Activated naive CD4-positive, alpha-beta T cell treated with anti-CD3 and anti-CD28 coated beads, Interleukin-2, amount 50 U/mL, for 16 hours (primary cell): ENCODE measurements at regions not wholly inside any gene's neighbourhood (a gene's known extent, or its start where the extent isn't known, plus 50 kb on each side); places are given as distances from the start of the nearest gene placed in this dataset.

ENCODE experiments used
- DNase-seq: peaks from one replicate; pipeline ENCODE4 v3.0.0-alpha.2; 2020

DNA sequence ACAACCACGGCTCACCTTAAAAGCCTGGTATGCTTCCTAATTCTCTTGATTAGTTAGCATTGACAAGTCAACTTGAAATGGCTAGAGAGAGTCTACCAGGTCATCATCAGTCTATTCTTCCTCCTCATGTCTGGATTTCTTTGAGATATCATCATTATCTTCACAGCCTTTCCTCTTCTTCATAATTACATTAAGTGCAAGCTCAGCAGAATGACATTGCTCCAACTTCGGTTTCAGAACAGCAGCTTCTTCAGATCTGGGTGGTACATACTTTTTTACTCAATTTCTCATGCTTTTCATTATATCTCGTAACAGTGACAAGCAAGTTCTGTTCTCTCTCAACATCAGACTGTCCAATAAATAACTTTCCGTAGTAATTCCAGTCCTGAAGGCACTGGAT is 337.5 kb upstream of the TENM3 start:
- DNase-seq, result no peak

DNA sequence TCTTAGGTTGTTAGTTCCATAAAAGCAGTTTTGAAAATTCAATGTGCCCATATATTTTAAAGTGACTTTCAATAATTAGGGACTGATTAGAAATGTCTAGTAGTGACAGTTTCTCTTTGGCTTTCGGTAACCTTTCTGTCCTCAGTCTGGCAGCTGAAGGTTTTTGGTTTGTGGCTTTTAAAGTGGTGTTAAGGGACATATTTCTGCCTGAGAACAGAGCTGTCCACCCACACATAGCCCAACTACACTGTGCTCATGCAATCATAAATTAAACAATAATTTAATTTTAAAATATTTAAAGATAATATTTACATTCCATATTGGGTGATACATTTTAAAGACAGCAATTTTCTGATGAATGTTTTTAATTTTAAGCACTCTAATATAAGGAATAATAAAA is 335.0 kb upstream of the TENM3 start:
- no peak for DNase-seq

DNA sequence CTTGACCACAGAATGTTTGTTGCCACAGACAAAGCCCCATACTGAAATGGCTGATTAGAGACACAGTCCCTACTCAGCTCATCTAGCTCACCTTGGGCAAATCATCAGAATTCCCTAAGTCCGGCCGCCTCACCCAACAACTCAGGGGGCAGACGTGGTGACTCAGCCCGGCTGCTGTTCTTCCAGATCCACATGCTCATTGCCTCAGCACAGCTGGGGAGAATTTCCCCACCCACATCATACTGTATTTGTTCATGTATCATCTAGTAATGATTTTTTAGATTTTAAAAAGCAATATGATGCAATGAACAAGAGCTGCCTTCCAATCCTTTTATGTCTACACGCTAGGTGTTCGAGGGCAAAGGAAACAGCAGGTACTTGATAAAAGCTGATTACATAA is 333.8 kb upstream of the TENM3 start:
- no peak for DNase-seq

DNA sequence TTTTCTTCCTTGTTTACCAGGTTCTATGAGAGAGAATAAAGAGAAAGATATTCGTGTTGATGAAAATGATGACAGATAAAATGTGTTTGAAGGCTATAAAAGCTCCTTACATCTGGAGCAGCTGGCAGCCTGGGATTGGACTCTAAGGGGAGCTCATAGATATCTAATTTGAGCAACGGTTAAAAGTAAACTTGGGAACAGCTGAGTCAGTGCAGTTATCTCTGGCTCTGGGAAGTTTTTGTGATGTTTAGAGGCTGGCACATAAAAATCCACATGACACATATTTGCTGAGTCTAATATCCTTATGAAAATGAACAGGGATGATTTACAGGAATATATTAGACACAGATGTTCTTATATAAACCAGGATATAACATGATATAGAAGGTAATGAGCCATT is 331.8 kb upstream of the TENM3 start:
- no peak for DNase-seq

DNA sequence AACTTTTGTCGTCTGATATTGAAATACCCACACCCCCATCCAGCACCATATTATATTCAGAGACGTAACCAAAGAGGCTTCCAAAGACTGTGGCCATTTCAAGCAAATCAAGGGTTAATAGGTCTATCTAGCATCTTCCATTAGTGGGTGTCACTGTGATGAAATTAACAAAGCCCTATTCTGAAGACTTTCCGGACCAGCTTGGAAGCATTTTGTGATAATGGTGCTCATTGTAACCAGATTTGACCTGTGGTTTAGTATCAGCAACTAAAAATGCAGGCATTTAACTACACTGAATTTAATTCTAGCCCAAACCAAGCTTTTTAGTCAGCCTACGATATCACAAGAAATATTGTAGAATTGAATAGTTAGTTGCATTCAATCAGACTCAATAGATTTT is 309.7 kb upstream of the TENM3 start:
- no peak for DNase-seq

DNA sequence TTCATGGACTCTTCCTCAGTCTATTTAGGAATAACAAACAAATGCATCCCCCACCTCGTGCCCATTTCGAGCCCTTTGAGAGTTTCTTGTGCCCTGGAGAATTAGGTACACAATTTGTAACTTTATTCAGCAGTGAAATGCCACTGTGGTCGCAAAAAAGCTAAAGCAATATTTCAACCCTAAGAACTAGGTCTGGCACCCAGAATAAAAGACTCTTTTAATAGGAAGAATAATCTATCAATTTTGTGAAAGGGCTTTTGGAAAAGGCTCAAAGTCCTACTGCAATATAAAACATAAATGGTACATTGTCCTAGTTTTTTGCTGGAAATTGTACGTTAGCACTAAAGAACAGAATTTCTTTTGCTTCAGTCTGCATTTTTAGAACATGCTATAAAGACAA is 304.6 kb upstream of the TENM3 start:
- DNase-seq, result no peak

DNA sequence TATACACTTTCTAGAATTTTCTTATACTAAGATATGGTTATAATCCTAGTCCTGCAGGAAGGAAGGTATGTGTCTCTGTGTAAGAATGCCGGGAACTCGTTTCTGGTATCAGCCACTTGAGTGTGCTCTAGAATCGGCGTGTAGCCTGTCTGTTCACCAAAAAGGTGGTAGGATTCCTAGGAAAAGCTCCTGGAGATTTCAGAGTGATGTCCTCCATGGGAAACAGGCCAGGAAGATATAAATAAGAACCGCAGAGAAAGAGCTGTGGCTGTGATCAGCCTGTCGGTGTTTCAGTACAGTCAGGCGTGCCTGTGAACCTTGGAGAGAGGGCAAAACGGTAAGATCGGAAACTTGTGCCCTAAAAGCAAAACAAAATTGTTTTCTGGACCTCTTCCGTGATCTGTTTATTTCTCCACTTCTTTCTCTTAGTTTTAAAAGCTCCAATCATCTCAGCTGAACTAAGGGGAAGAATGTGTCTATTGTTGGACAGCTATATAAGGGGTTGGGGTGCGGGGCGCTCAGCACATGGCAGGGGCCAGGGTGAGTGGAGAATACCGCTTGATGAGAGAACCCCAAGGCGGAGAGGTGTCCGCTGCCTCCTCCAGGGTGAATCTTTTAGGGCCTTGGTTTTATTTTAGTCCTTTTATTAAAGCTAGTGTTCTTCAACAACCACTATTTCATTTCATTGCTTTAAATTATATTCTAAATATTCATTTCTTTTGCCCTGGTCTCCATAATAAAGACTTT is 303.8 kb upstream of the TENM3 start:
- DNase-seq, result no peak

DNA sequence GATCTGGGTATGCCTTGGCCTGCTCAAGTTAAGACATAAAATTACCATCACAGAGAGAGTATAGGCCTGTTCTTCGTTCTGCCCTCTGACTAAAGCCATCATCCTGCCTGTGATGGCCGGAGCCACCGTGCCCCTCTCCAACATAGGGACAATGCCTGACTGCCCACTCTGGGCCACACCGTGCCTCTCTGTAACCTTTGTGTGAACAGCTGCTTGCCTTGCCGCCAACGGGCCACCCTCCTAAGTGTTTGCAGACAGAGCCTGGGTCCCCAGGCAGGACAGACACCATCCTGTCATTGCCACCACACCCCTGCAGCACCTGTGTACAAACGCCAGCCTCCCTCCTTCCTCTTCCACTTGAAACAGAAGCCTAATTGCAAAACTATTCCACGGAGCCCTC is 298.7 kb upstream of the TENM3 start:
- DNase-seq, result no peak

DNA sequence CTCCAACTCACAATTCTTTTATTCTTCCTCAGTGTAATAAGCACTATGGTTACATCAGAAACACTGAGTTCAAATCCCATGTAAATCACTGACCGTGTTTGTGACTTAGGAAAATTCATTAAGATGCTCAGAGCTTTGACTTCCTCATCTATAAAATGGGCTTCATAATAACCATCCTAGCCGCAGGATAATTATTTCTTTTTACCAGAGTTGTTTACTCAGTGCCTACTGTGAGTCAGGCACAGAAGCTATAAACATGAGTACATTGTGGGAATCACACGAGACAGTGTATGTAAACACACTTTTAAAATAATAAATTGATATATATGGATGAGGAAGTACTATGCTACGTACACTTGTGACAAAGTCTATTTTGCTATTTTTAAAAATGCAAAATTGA is 296.3 kb upstream of the TENM3 start:
- no peak for DNase-seq

DNA sequence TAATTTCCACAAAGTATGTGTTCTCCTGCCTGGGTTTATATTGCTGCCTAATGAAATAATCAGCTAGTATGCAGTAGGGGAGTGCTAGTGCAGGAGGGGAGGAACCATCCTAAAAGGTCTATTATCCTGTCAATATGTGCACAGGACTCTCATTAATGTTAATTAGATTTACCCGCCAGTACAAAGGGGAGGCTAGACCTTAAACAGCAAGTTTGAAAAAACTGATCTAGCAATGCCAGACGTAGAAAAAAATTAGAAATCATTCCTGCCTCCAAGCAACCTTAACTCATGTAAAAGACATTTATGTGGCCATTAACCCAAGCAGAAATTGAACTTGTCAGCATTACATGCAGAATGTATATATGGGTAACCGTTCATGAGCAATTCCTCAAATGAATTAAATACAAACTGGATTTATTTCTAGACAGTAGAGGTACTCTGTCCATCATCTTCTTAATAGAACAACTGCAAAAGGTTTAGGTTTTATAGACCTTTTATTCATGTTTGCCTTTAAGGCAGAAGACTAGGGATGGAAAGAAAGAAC is 294.3 kb upstream of the TENM3 start:
- DNase-seq, result no peak

DNA sequence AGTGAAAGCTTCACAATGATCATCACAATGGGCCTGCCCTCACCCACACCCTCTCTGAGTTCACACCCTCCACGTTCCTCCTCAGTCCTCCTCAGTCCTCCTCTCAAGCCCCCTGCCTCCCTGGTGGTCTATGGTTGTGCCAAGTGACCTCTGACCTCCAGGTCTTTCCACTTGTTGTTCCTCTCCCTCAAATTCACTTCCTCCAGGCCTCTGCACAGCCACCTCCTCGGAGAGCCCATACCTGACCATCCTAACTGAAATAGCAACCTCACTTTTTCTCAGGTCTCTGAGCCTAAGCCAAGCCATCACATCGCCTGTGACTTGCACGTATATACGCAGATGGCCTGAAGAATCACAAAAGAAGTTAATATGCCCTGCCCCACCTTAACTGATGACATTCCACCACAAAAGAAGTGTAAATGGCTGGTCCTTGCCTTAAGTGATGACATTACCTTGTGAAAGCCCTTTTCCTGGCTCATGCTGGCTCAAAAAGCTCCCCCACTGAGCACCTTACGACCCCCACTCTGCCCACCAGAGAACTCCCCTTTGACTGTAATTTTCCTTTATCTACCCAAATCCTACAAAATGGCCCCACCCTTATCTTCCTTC is 293.4 kb upstream of the TENM3 start:
- no peak for DNase-seq

DNA sequence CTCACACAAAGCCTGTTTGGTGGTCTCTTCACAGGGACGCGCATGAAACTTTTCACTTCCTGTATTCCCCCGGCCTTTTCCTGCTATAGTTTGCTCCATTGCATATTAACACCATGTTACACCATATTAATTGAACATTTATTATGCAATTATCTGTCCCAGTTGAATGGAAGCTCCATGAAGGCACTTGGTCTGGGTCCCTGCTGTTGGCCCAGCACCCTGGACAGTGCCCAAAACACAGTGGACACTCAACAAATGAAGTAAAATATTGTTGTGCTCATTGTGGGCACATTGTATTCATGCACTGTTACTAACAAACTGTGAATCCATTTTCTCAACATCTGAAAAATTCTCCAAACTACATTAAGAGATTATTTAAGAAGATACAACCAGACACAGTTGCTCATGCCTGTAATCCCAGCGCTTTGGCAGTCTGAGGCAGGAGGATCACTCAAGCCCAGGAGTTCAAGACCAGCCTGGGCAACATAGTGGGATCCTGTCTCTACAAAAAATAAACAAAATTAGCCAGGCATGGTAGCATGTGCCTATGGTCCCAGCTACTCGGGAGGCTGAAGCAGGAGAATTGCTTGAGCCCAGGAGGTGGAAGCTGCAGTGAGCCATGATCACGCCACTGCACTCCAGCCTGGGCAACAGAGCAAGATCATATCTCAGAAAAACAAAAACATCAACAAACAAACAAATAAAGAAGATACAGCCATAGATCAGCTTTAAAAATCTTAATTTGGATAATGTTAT is 292.7 kb upstream of the TENM3 start:
- no peak for DNase-seq

DNA sequence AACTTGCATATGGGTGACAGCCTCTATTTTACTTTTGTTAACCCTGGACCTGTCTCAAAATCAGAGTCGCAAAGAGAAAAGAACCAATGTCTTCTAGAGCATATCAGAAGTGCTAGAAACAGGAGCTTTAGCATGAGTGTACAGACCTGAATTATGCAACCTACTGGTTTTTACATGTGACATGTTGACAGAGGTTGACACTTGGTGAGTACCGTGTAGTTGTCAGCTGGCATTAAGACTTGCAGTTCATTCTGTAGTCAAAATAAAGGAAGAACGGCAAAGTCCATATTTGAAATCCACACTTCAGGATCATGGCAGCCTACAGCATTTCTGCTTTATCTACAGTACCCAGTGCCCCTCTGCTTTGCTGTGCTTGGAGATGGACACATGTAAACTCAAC is 291.9 kb upstream of the TENM3 start:
- no peak for DNase-seq

DNA sequence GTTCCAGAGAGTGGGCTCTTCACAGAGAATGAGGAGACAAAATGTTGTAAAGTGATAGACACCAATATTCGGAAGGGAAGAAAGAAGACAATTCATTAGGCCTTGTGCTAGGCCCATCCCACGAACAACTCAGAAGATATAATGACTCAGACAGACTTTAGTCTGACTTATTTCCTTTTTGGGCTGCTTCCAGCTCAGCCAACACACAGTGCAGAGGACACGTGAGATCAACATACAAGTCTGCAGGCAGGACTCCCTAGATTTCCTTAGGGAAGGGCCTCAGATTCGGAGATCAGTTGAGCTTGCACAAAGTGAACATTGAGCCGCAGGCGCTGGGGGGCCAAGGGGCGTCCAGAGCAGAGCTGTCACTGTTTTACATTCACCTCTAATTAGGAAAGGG is 290.7 kb upstream of the TENM3 start:
- no peak for DNase-seq

DNA sequence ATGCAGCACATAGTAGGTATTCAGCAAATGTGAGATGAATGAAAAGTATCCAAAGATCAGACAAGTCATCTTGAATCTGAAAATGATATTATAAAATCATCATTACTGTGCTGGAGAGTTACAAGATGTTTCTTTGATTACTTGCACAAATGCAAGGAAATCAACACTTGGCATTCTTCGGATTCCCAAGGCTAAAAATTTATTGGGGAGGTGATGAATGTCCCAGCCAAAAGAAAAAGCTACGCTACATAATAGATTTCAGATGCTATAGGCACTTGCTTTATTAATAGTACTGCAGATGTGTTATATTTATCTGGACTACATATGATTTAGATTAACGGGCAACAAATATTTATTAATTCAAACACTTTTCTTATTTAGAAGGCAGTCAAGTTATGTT is 286.7 kb upstream of the TENM3 start:
- no peak for DNase-seq

DNA sequence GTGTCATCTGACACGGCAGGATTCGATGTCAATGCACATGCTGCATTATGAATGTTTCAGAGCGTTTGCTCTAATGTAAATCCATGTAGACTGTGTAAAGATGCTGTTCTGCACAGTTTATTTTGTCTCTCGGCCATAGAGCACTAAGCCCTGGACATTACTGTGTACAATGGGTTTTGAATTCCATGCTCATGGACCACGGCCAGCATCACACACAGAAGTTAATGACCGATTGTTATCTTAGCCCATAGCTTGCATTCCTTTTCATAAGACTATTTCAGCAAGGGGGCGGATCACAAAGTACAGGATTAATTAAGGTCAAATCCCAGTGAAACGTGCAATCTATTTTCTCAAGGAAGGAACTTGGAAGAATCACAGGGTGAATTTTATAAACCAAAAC is 286.1 kb upstream of the TENM3 start:
- DNase-seq, result no peak

DNA sequence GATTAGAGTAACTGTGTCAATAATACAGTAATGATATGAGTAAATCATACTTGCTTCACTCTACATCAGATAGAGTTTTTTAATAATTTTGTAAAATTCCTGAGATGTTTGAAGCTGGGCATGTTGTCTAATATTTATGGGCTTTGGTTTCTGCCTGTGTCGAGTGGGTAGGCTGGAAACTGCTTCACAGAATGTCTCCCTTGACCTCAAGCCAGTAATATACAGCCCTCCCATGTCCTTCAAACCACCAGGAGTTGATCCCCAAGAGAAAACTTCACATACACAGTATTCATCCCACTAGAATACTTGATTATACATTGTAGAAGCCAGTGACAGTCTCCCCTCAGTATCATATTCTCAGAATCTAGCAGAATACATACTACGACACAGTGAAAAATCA is 284.8 kb upstream of the TENM3 start:
- DNase-seq, result no peak

DNA sequence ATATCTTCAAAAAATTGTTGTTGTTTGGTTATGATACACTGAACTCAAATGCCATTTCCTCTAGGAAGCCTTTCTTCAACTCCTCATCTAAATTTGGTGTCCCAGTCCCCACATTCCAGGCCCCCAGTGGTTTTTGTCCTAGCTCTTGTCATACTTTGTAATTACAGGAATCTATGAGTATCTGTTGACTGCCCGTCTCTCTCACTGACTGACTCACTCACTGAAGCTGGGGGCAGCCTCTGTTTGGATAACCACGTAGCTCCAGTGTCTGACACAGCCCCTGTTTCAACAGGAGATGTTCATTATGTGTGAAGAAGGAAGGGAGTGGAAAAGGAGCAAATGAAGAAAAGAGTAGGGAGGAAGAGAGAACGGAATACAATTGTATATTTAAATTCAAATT is 284.1 kb upstream of the TENM3 start:
- DNase-seq, result no peak

DNA sequence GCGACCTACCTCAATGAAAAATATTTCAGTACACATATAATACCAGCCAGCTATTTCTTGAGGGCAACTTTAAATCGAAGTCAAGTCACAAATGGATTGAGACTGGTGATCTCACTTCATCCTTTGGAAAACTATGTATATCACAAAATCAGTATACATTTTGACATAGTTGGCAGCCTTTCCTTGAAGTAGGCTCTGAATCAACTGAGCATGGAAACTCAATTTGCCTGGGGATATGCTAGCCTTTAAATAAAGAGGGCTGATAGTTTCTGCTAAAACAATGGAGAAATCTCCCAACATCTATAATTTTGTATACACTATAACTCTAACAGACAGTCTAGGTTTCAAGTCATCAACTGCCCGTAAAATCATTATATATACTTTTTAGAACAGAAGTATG is 282.8 kb upstream of the TENM3 start:
- DNase-seq, result no peak

DNA sequence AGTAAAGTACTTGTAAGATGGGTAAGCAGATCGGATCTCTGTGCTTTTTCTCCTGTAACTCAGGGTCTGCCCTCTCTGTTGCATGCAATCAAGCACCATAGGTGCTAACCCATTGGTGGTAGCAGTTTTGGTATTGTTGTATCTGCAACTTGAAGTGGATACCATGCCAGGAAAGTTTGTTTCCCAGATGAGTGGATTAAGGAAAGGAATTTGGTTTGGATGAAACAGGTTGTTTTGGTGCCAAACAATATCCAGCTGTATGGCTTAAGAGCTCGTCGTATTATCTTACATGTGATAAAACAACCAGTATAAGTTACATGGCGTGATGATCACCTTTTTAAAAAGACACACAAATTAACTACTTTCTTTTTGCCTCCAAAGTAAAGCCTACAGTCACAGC is 280.9 kb upstream of the TENM3 start:
- no peak for DNase-seq

DNA sequence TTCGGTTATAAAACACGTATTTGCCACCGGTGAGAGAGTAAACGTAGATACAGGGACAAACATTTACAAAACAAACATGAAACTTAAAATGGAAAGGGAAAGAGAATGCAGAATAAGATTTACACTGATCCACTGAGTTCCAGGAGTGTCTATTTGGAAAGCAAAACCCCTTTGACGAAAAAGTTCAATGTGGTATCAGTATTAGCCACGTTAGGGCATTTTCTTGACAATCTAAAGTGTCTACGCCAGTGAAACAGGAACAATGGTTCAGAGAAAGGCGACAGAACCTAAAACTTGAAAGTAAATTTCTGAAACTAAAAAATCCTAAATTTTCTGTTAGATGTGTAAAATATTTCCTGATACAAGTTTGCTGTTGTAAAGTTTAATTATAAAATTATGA is 278.5 kb upstream of the TENM3 start:
- DNase-seq, result no peak

DNA sequence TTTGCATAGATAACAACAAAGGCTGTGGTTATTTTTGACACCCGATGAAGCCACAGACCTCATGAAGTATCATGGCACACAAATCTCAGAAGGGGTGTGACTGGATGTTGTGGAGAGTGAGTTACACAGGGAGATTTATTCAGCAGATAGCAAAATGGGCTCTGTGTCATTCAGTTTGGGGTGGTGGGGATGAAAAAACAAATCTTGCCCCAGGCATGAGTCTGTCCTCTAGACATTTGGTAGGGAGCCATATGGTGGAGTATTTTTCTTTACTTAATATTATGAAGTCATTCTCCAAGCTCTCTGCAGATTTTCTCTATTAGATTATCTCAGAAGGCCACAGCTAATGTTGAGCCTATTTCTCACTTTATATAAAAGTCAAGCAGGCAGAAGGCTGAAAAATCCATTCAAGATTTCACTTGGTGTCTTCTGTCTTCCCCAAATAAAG is 277.1 kb upstream of the TENM3 start:
- no peak for DNase-seq

DNA sequence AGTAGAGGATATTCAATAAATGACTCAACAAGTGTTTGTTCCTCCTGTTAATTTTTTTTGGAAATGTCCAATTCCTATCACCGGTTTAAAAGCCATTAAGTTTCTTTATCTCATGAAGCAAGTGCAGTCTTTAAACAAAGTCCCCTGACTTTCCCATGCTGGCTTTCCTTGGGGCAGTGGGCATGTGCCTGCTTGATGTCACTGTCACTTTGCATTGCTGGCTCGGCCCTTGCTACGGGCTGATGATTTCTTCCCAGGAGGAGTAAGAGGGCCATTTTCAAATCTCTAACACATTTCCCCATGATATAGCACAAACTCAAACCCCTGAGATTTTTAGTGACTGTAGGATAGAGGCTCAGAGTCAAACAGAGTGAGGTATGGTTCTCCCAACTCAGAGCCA is 275.8 kb upstream of the TENM3 start:
- no peak for DNase-seq

DNA sequence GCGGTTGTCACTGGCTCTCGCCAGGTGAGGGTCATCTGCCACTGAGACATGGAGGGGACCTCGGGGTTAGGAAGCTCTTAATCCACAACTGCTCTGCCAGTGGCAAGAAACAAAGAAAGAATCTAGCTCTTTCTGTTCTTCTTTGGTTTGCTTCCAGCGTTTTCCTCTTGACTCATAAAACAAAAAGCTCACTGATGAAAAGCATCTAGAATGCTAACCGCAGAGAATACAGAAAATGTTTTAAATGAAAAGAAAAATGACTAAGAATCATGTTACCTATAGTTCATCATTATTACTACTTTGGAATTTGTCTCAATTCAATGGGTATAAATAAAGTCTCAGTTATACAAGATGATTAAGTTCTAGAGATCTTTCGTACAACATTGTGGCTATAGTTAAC is 274.8 kb upstream of the TENM3 start:
- no peak for DNase-seq
